Heart right ventricle (tissue), 16 donors: ENCODE measurements at regions not wholly inside any gene's neighbourhood (a gene's known extent, or its start where the extent isn't known, plus 50 kb on each side); places are given as distances from the start of the nearest gene placed in this dataset.
"Not testable (repeated sequence)": the region's sequence is repeated elsewhere in the genome, so short reads cannot be mapped to it uniquely, and the experiment has no call there.

Source experiments
- ATAC-seq, 8 donors: fragments of 200-7000 bp; cut with Tn5 transposase; one replicate each; pipeline ENCODE4 v1.9.1; 2020; ENCODE audit warnings: mild to moderate bottlenecking in 8 of 8, moderate library complexity in 8 of 8, moderate number of reproducible peaks in 1 of 8
- DNase-seq, 2 donors: peaks; one replicate each; pipeline ENCODE4 v3.0.0-alpha.2; 2020
- H3K27ac ChIP-seq, 10 donors: fragments of 200-600 bp; sonication (generic) in 2 of 10; one replicate each; pipeline versions ENCODE4 v1.5.0 to v1.8.0; 2020 to 2022; ENCODE audit warnings: mild to moderate bottlenecking in 3 of 10
- H3K27me3 ChIP-seq, 7 donors: fragments of 200-600 bp; one replicate each; pipeline ENCODE4 v1.8.0; 2021 to 2022; ENCODE audit warnings: mild to moderate bottlenecking in 2 of 7
- H3K36me3 ChIP-seq, 9 donors: fragments of 200-600 bp; sonication (generic) in 1 of 9; one replicate each; pipeline versions ENCODE4 v1.5.0 to v1.8.0; 2020 to 2022; ENCODE audit warnings: mild to moderate bottlenecking in 2 of 9
- H3K4me1 ChIP-seq, 9 donors: fragments of 200-600 bp; sonication (generic) in 1 of 9; one replicate each; pipeline versions ENCODE4 v1.5.0 to v1.8.0; 2020 to 2022; ENCODE audit warnings: mild to moderate bottlenecking in 4 of 9
- H3K4me3 ChIP-seq, 10 donors: fragments of 200-600 bp; sonication (generic) in 2 of 10; one replicate each; pipeline versions ENCODE4 v1.5.0 to v1.8.0; 2020 to 2022; ENCODE audit warnings: mild to moderate bottlenecking in 7 of 10, moderate library complexity in 2 of 10
- H3K9me3 ChIP-seq, 11 donors: fragments of 200-600 bp in 10 of 11; sonication (generic) in 2 of 11; one replicate each; pipeline versions ENCODE4 v1.5.0 to v1.8.0; 2013 to 2022; ENCODE audit warnings: mild to moderate bottlenecking in 2 of 11, control low read depth in 1 of 11, moderate library complexity in 1 of 11
- WGBS, 2 donors: extraction: QIAGEN DNeasy Blood & Tissue Kit; methylation state at CpG; one replicate each; pipeline ENCODE4 v1.1.7; 2013; ENCODE audit warnings: inconsistent platforms in 1 of 2; 5-methylcytosine and 5-hydroxymethylcytosine counted together
- intact Hi-C, 10 donors: fragments of 100-400 bp; cut with DNase I; formaldehyde crosslinking; loops; one replicate each; pipeline versions ENCODE4 v1.11.1 to v1.14.2; 2022
- TF ChIP-seq, protein P1 (sequence below), 9 donors: fragments of 200-600 bp; sonication (generic) in 2 of 9; IDR thresholded peaks; one replicate each; pipeline versions ENCODE4 v1.5.0 to v1.8.0; 2021 to 2022; ENCODE audit warnings: antibody characterized with exemption in 9 of 9, mild to moderate bottlenecking in 5 of 9, moderate library complexity in 1 of 9
- donor health status: Arrhythmogenic right ventricular cardiomyopathy.
- donor health status: ischemic (EF 13 %, LVEDD 7.1; RV severe dilation, severe dysfunction).
- donor health status: healthy with polysubstance abuse.
- donor health status: DM: no; HTN: yes; CAD: no.
- donor health status: DM: no; HTN: no; CAD: no.
- donor health status: ischemic (EF 25% LVEDD 6.9; RV normal size, moderate dysfunction).
- donor health status: ischemic (EF 25% LVEDD 5.7; RV mildly dilated, moderate dysfunction).
- donor health status: healthy.
- donor health status: DM: yes; HTN: yes; CAD: no.
- donor health status: Ischemic cardiomyopathy.
- donor health status: ischemic (EF 35%, LVEDD 5.7; RV mildly dilated, moderate dysfunction).
- donor health status: nonischemic (EF 11% LVEDD 7.7; RV severe dilation, severe dysfunction).
- donor health status: DM: yes; HTN: yes; CAD: no.
- donor health status: PGD.
- donor health status: ischemic (EF 29% LVEDD 5.4; RV normal size, mild dysfunction).
- donor health status: nonischemic (EF 23%, LVEDD 6.1; RV moderate dilation, normal function).

DNA sequence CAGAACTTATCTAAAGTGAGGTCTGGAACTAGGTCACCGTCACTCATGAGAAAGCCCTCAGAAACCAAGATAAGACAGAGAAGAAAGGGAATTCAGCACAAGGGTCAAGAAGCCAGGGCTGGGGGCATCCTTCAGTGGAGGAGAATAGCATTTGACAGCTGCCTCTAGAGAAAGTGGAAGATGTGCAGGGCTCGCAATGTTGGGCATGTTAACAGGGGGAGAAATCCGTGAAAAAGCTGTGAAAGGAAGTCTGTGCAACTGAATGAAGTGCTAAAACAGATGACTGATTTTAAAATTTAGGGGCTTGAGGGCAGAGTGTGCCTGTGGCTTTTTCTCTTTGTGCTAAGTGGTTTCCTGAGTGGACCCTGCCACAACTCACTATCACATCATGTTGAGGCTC is 97.7 kb upstream of the IFNG-AS1 start:
- intact Hi-C loops, result no loop called here
- H3K27ac ChIP-seq, result no peak overlapping the region
- DNase-seq (no peak), ATAC-seq (no peak)
- H3K4me3 ChIP-seq, result no peak overlapping the region
- H3K36me3 ChIP-seq, result no peaks in the 10 kb centered on the region
- TF ChIP-seq, protein P1, sequence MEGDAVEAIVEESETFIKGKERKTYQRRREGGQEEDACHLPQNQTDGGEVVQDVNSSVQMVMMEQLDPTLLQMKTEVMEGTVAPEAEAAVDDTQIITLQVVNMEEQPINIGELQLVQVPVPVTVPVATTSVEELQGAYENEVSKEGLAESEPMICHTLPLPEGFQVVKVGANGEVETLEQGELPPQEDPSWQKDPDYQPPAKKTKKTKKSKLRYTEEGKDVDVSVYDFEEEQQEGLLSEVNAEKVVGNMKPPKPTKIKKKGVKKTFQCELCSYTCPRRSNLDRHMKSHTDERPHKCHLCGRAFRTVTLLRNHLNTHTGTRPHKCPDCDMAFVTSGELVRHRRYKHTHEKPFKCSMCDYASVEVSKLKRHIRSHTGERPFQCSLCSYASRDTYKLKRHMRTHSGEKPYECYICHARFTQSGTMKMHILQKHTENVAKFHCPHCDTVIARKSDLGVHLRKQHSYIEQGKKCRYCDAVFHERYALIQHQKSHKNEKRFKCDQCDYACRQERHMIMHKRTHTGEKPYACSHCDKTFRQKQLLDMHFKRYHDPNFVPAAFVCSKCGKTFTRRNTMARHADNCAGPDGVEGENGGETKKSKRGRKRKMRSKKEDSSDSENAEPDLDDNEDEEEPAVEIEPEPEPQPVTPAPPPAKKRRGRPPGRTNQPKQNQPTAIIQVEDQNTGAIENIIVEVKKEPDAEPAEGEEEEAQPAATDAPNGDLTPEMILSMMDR (IDR thresholded peaks at IDR 0.05), result no peak
- peaks cover 0 to 8% (median 0%) of the 10 kb centered on the region in 9 donors for H3K4me1 ChIP-seq
- no peaks in the 10 kb centered on the region for H3K27me3 ChIP-seq
- 50 to 52% methylated on average over 3 of the region's 3 CpGs for WGBS, 2 donors
- no peaks in the 10 kb centered on the region for H3K9me3 ChIP-seq

GRCh38 chr12:67892259-67893021 is 96.8 kb upstream of the IFNG-AS1 start:
- H3K9me3 ChIP-seq, result no peaks in the 10 kb centered on the region
- TF ChIP-seq, protein P1 (IDR thresholded peaks at IDR 0.05), result no peak
- whole genome bisulfite sequencing, 2 donors, result 69 to 72% methylated on average over 4 of the region's 4 CpGs
- no peak overlapping the region for H3K27ac ChIP-seq
- intact Hi-C loops, result no loop called here
- ATAC-seq (no peak), DNase-seq (no peak)
- no peak overlapping the region for H3K4me3 ChIP-seq
- H3K36me3 ChIP-seq, result no peaks in the 10 kb centered on the region
- H3K27me3 ChIP-seq, result no peaks in the 10 kb centered on the region
- peaks cover 0 to 8% (median 0%) of the 10 kb centered on the region in 9 donors for H3K4me1 ChIP-seq

DNA sequence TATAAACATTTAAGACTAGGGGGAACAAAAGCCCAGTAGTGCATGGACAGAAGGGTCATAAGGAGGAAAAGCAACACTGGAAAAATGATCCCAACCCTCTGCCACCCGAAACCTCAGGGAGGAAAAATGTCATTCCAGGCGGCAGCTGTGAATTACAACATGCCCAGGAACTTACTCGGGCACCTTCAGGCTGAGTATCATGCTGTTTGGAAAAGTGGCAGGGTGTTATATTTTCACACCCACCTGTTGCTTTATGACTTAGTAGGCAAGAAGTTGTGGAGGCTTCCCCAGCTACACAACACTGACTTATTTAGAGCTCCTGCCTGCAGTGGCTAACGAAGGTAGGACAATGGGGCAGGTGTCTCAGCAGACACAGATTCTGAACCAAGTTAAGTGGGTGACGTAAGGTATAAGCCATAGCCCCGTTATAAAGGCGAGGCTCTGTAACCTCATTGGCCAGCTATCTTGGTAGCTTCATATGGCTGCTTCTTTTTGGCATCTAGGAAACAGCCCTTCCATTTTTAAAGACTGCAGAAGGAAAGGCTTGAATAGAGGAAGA is 96.1 kb upstream of the IFNG-AS1 start:
- intact Hi-C loops, result no loop called here
- no peak overlapping the region for H3K4me3 ChIP-seq
- TF ChIP-seq, protein P1 (IDR thresholded peaks at IDR 0.05), result no peak
- DNase-seq (no peak), ATAC-seq (peak in 2 of 8 donors; percentile 35 to 37)
- H3K4me1 ChIP-seq, result peaks cover 0 to 8% (median 0%) of the 10 kb centered on the region in 9 donors
- 67 to 86% methylated on average over 7 of the region's 7 CpGs for WGBS, 2 donors
- no peaks in the 10 kb centered on the region for H3K27me3 ChIP-seq
- no peak overlapping the region for H3K27ac ChIP-seq
- no peaks in the 10 kb centered on the region for H3K36me3 ChIP-seq
- H3K9me3 ChIP-seq, result no peaks in the 10 kb centered on the region

DNA sequence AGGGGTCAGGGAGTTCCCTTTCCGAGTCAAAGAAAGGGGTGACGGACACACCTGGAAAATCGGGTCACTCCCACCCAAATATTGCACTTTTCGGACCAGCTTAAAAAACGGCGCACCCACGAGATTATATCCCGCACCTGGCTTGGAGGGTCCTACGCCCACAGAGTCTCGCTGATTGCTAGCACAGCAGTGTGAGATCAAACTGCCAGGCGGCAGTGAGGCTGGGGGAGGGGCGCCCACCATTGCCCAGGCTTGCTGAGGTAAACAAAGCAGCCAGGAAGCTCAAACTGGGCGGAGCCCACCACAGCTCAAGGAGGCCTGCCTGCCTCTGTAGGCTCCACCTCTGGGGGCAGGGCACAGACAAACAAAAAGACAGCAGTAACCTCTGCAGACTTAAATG is 88.8 kb upstream of the IFNG-AS1 start:
- DNase-seq, ATAC-seq, H3K9me3 ChIP-seq, H3K27ac ChIP-seq, H3K36me3 ChIP-seq, H3K4me1 ChIP-seq, H3K27me3 ChIP-seq, intact Hi-C loops, H3K4me3 ChIP-seq: not testable (repeated sequence)
- 88 to 89% methylated on average over 13 of the region's 13 CpGs for WGBS, 2 donors

DNA sequence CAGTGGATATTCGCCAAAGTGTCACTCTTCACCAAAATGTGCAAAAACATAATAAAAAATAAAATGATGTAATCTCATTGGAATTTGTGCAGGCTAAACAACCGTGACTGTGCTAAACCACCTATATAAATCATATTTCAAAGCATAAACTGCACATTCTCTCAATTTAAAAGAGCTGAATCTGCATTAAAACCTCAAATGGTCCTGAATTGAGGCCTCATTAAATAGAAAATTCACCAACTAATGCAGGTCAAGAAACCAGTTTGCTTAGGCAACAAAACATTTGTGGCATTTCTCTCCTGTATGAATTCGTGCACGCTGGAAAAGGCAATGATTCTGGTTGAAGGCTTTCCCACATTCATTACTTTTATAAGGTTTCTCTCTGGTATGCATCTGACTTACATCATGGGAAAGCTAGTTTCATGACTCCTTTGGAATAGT is 80.1 kb upstream of the IFNG-AS1 start:
- TF ChIP-seq, protein P1 (IDR thresholded peaks at IDR 0.05), result no peak
- ATAC-seq, result no peak
- Histone ChIP-seq H3K9me3 (no peaks in the 10 kb centered on the region), H3K27ac (no peak overlapping the region), H3K27me3 (no peaks in the 10 kb centered on the region), H3K4me3 (no peak overlapping the region), H3K4me1 (peaks cover 0 to 24% (median 0%) of the 10 kb centered on the region in 9 donors), H3K36me3 (no peaks in the 10 kb centered on the region)
- DNase-seq, result no peak
- 76 to 81% methylated on average over 4 of the region's 4 CpGs for WGBS, 2 donors
- intact Hi-C loops, result no loop called here
